ENCODE measurements at regions not wholly inside any gene's neighbourhood (a gene's known extent, or its start where the extent isn't known, plus 50 kb on each side); places are given as distances from the start of the nearest gene placed in this dataset.

GRCh38 chr2:125842041-125842440 is 813.9 kb upstream of the GYPC start:
- no peaks in the 10 kb centered on the region for H3K27me3 Mint-ChIP-seq (ENCODE audit: low read depth, poor library complexity)
- no peak for TF ChIP-seq CTCF (IDR thresholded peaks at IDR 0.05)
- peaks cover 44% of the 10 kb centered on the region for H3K4me1 Mint-ChIP-seq
- H3K27ac Mint-ChIP-seq = no peak overlapping the region
- DNase-seq = no peak
- H3K36me3 Mint-ChIP-seq (ENCODE audit: low read depth) = peaks cover 6% of the 10 kb centered on the region
- H3K9me3 Mint-ChIP-seq = peaks cover 13% of the 10 kb centered on the region
- H3K4me3 Mint-ChIP-seq = no peak overlapping the region

DNA sequence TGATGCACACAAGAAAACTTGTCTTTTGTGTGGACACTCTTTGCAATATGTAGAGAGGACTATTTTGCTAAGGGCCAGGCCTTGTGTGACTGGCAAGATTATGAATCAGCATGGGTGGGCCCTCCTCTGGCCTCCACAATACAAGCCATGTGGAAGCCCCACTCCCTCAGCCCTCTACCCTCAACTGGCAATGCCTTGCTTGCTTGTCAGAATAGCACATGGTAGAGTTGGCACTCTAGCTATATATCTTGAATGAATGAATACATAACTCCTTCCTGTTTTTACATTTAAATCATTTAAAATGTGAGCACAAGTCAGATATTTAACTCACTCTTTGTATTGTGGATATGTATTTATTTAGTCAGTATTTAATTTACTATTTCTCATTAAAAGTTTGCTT is 805.4 kb upstream of the GYPC start:
- no peak overlapping the region for H3K4me3 Mint-ChIP-seq

DNA sequence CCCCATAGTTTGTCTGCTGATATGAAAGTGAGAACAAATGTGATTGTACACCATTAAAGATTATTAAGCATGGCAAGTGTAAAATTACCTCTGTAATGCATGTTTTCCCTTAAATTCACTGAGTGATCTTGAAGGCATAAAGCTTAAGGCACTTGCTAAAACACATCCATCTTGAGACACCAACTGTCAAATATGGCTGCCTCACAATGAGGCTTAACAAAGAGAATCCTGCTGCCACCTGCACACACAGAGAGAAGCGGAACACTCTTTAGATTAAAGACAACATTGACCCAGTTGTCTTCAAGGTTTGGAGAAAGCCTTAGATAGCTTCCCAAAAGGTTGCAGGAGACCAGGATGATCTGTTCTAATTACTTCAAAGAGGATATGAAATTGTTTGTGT is 803.6 kb upstream of the GYPC start:
- Mint-ChIP-seq H3K9me3 (peaks cover 13% of the 10 kb centered on the region), H3K4me3 (no peak overlapping the region), H3K27ac (no peak overlapping the region), H3K36me3 (ENCODE audit: low read depth) (peaks cover 7% of the 10 kb centered on the region), H3K4me1 (no peaks in the 10 kb centered on the region), H3K27me3 (ENCODE audit: low read depth, poor library complexity) (peaks cover 4% of the 10 kb centered on the region)
- no peak for DNase-seq
- TF ChIP-seq CTCF (IDR thresholded peaks at IDR 0.05) = no peak

More for the DNA sequence above, 805.4 kb upstream of the GYPC start:
- H3K27ac Mint-ChIP-seq = no peak overlapping the region
- DNase-seq = no peak
- peaks cover 30% of the 10 kb centered on the region for H3K9me3 Mint-ChIP-seq
- H3K4me1 Mint-ChIP-seq = peaks cover under 1% of the 10 kb centered on the region
- peaks cover 4% of the 10 kb centered on the region for H3K27me3 Mint-ChIP-seq (ENCODE audit: low read depth, poor library complexity)
- H3K36me3 Mint-ChIP-seq (ENCODE audit: low read depth) = peaks cover 12% of the 10 kb centered on the region
- TF ChIP-seq CTCF (IDR thresholded peaks at IDR 0.05) = no peak

DNA sequence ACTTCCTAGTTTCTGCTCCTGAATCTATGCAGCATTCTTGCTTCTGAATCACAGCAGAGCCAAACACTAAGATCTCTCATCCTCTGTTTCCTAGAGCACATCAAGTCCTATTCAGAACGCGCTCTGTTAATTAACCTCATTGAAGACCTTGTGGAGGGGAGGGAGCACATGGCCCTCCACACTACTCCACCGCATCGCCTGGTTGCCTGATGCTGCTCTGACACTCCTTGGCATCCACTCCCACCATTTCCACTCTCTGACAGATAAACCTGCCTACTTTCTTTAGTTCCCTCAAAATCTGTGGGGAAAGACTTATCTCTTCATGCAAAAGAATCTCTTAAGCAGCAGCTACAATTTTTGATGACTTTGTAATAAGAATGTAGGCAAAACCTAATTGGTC is 802.3 kb upstream of the GYPC start:
- no peaks in the 10 kb centered on the region for H3K36me3 Mint-ChIP-seq (ENCODE audit: low read depth)
- H3K4me3 Mint-ChIP-seq = no peak overlapping the region
- peaks cover 4% of the 10 kb centered on the region for H3K27me3 Mint-ChIP-seq (ENCODE audit: low read depth, poor library complexity)
- peaks cover 3% of the 10 kb centered on the region for H3K9me3 Mint-ChIP-seq
- no peak for DNase-seq
- TF ChIP-seq CTCF (IDR thresholded peaks at IDR 0.05) = no peak
- H3K4me1 Mint-ChIP-seq = no peaks in the 10 kb centered on the region
- H3K27ac Mint-ChIP-seq = no peak overlapping the region

DNA sequence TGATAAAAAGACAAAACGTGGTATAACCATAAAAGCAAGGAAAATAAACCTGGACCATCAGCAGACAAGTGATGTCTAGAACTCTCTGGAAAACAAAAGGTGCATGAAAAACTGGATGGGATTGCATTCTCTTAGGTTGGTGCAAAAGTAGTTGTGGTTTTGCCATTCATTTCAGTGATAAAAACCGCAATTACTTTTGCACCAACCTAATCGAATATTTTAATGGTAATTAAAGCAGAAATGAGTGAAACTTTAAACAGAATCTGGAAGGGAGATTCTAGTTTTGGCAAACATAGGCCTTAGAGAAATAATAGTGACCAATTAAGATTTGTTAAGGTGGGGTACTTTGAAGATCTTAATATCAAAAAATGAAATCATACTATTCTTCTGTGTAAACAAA is 800.8 kb upstream of the GYPC start:
- no peaks in the 10 kb centered on the region for H3K9me3 Mint-ChIP-seq
- peaks cover 4% of the 10 kb centered on the region for H3K27me3 Mint-ChIP-seq (ENCODE audit: low read depth, poor library complexity)
- no peak overlapping the region for H3K27ac Mint-ChIP-seq
- no peak overlapping the region for H3K4me3 Mint-ChIP-seq
- H3K4me1 Mint-ChIP-seq = no peaks in the 10 kb centered on the region
- no peak for DNase-seq
- TF ChIP-seq CTCF (IDR thresholded peaks at IDR 0.05) = no peak
- no peaks in the 10 kb centered on the region for H3K36me3 Mint-ChIP-seq (ENCODE audit: low read depth)

GRCh38 chr2:125857971-125858794 is 797.8 kb upstream of the GYPC start:
- Mint-ChIP-seq H3K27me3 (ENCODE audit: low read depth, poor library complexity) (peaks cover 9% of the 10 kb centered on the region), H3K27ac (no peak overlapping the region), H3K36me3 (ENCODE audit: low read depth) (no peaks in the 10 kb centered on the region), H3K9me3 (no peaks in the 10 kb centered on the region), H3K4me1 (no peaks in the 10 kb centered on the region), H3K4me3 (no peak overlapping the region)
- TF ChIP-seq CTCF (IDR thresholded peaks at IDR 0.05) = no peak
- no peak for DNase-seq

Measured in nephron progenitor cell (in vitro differentiated cells).